ENCODE measurements at regions not wholly inside any gene's neighbourhood (a gene's known extent, or its start where the extent isn't known, plus 50 kb on each side); places are given as distances from the start of the nearest gene placed in this dataset.

DNA sequence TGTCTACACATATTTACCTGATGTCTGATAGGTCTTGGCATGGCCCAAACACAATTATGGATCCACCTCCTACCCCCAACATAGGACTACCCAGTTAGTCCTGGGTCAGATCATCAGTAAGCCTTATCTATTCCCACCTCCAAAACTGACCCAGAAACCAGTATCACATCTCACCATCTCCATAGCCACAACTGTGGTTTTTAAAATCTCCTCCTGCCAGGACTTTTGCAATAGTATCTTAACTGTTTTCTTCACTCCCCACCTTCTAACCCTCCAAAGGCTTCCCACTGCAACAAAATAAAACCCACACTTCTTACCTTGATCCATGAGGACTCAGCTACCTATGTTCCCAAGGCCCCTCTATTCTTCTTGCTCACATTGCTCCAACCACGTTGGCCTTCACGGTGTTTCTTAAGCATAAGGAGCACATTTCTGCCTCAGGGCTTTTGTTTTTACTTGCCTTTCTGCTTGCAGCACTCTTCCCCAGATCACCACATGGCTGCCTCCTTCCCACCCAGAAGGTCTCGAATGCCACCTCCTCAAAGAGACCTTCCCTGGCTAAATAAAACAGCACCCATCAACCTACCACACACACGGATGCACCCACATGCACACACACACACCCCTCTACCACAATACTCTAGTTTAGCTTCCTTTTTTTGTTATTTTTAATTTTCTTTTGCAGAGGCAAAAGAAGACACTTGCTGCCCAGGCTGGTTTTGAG, 125.9 kb upstream of the SLC1A4 start:
- TF ChIP-seq, protein P1, sequence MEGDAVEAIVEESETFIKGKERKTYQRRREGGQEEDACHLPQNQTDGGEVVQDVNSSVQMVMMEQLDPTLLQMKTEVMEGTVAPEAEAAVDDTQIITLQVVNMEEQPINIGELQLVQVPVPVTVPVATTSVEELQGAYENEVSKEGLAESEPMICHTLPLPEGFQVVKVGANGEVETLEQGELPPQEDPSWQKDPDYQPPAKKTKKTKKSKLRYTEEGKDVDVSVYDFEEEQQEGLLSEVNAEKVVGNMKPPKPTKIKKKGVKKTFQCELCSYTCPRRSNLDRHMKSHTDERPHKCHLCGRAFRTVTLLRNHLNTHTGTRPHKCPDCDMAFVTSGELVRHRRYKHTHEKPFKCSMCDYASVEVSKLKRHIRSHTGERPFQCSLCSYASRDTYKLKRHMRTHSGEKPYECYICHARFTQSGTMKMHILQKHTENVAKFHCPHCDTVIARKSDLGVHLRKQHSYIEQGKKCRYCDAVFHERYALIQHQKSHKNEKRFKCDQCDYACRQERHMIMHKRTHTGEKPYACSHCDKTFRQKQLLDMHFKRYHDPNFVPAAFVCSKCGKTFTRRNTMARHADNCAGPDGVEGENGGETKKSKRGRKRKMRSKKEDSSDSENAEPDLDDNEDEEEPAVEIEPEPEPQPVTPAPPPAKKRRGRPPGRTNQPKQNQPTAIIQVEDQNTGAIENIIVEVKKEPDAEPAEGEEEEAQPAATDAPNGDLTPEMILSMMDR (conservative IDR thresholded peaks at IDR 0.05 in 1 of 2, IDR thresholded peaks at IDR 0.05 in 1 of 2; ENCODE audit: low read depth in 1 of 2, low read length in 2 of 2): no peak
- TF ChIP-seq EZH2 (IDR thresholded peaks at IDR 0.05; ENCODE audit: low read length, missing control alignments): no peak
- no peak for DNase-seq (ENCODE audit: low read depth in 2 of 2)
- Histone ChIP-seq H3K4me1 (ENCODE audit: control insufficient read depth, extremely low read depth, insufficient read depth, low read length) (peaks cover 27% of the 10 kb centered on the region), H3K4me2 (ENCODE audit: extremely low read depth, insufficient read depth, low read length) (no peak overlapping the region), H3K27me3 (ENCODE audit: control insufficient read depth, insufficient read depth, low read length) (peaks cover 5% of the 10 kb centered on the region), H3K9me3 (ENCODE audit: control insufficient read depth, insufficient read depth, low read depth, low read length) (no peaks in the 10 kb centered on the region), H4K20me1 (ENCODE audit: control insufficient read depth, extremely low read depth, insufficient read depth, low read length) (no peaks in the 10 kb centered on the region), H3K79me2 (ENCODE audit: control insufficient read depth, insufficient read depth, low read length) (no peaks in the 10 kb centered on the region), H3K4me3 (replicated peaks in 1 of 4; ENCODE audit: control extremely low read depth in 1 of 4, insufficient read depth in 1 of 4, low read depth in 3 of 4, low read length in 4 of 4) (no peak overlapping the region), H2AFZ (ENCODE audit: low read length) (no peak overlapping the region), H3K27ac (ENCODE audit: insufficient read depth, low read length) (no peak overlapping the region), H3K36me3 (ENCODE audit: control insufficient read depth, insufficient read depth, low read length) (no peaks in the 10 kb centered on the region), H3K9ac (ENCODE audit: insufficient read depth, low read length) (no peak overlapping the region)

DNA sequence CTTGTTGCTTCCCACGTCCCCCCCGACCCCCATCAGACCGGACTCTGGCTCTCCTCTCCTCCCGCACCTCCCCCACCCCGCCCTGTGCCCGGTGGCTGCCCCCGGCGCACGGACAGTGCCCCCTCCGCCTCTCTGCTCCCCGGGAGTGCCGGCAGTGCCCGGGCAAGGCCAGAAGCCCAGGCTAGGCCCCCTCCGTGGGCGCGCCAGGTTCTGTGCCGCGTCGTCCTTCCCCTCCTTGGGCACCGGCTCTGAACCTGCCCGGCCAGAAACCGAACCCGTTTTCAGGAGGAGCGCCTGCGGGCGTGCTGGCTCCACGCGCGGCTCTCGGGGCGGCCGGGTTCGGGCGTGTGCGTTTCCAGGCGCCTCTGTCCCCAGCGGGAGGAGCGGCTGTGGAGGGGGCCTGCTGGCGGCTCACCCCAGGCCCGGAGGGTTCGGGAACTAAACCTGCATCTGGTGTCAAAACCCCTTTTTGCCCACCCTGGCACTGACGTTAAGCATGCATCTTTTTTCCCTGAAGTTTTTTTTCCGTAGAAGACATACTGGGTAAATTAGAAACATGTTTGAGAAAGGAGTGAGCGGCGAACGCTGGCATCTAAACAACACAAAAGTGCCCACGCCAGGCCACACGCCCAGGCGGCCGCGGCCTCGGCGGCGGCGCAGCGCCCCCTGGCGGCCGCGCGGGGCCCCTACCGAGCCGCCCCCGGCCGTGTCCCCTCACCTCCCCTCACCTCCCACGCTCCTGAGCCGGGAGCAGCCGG, 123.9 kb upstream of the SLC1A4 start:
- Histone ChIP-seq H2AFZ (ENCODE audit: low read length) (peak overlapping the region; percentile 51), H3K36me3 (ENCODE audit: control insufficient read depth, insufficient read depth, low read length) (no peaks in the 10 kb centered on the region), H3K4me1 (ENCODE audit: control insufficient read depth, extremely low read depth, insufficient read depth, low read length) (peaks cover 13% of the 10 kb centered on the region), H3K79me2 (ENCODE audit: control insufficient read depth, insufficient read depth, low read length) (no peaks in the 10 kb centered on the region), H3K4me3 (replicated peaks in 1 of 4; ENCODE audit: control extremely low read depth in 1 of 4, insufficient read depth in 1 of 4, low read depth in 3 of 4, low read length in 4 of 4) (peak overlapping the region; percentile 46 to 63 (median 49)), H3K27me3 (ENCODE audit: control insufficient read depth, insufficient read depth, low read length) (peaks cover 22% of the 10 kb centered on the region), H3K9ac (ENCODE audit: insufficient read depth, low read length) (peak overlapping the region; percentile 65), H3K27ac (ENCODE audit: insufficient read depth, low read length) (peak overlapping the region; percentile 68), H4K20me1 (ENCODE audit: control insufficient read depth, extremely low read depth, insufficient read depth, low read length) (no peaks in the 10 kb centered on the region), H3K9me3 (ENCODE audit: control insufficient read depth, insufficient read depth, low read depth, low read length) (no peaks in the 10 kb centered on the region), H3K4me2 (ENCODE audit: extremely low read depth, insufficient read depth, low read length) (peak overlapping the region; percentile 85)
- peak; percentile 46 to 67 for DNase-seq (ENCODE audit: low read depth in 2 of 2)
- TF ChIP-seq, protein P1 (conservative IDR thresholded peaks at IDR 0.05 in 1 of 2, IDR thresholded peaks at IDR 0.05 in 1 of 2; ENCODE audit: low read depth in 1 of 2, low read length in 2 of 2): no peak
- TF ChIP-seq EZH2 (IDR thresholded peaks at IDR 0.05; ENCODE audit: low read length, missing control alignments): no peak

DNA sequence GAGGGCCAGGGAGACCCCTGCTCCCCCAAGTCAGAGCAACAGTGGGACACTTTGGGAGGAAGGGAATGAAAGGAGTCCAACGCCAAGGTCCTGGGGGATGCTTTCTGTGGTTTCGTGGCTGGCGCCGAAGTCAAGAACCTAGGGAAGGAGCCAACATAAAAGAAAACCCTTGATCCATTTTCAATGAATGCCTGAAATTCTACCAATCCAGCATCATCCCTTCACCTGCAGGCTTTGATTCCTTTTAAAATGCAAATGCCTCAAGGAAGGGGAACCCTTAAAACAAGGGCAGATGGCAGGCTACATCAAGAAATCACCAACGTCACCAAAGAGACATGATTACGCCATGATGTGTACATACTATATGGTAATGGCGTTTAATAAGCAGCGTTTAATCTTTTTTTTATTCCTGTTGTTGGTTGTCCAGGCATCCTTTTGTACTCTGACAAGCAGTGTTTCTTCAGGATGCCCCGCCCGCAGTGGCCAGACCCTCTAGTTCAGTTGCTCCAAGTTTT, 123.3 kb upstream of the SLC1A4 start:
- no peak overlapping the region for H2AFZ ChIP-seq (ENCODE audit: low read length)
- H3K4me2 ChIP-seq (ENCODE audit: extremely low read depth, insufficient read depth, low read length): peak overlapping the region; percentile 85
- TF ChIP-seq, protein P1 (conservative IDR thresholded peaks at IDR 0.05 in 1 of 2, IDR thresholded peaks at IDR 0.05 in 1 of 2; ENCODE audit: low read depth in 1 of 2, low read length in 2 of 2): peak in 1 of 2 donors; percentile 29
- no peak for TF ChIP-seq EZH2 (IDR thresholded peaks at IDR 0.05; ENCODE audit: low read length, missing control alignments)

More for the DNA sequence above, 123.3 kb upstream of the SLC1A4 start:
- peaks cover 28% of the 10 kb centered on the region for H3K27me3 ChIP-seq (ENCODE audit: control insufficient read depth, insufficient read depth, low read length)
- peaks cover 13% of the 10 kb centered on the region for H3K4me1 ChIP-seq (ENCODE audit: control insufficient read depth, extremely low read depth, insufficient read depth, low read length)
- no peak overlapping the region for H3K9ac ChIP-seq (ENCODE audit: insufficient read depth, low read length)
- H3K79me2 ChIP-seq (ENCODE audit: control insufficient read depth, insufficient read depth, low read length): no peaks in the 10 kb centered on the region
- peak overlapping the region in 3 of 4 experiments; percentile 1 to 63 (median 24) for H3K4me3 ChIP-seq (replicated peaks in 1 of 4; ENCODE audit: control extremely low read depth in 1 of 4, insufficient read depth in 1 of 4, low read depth in 3 of 4, low read length in 4 of 4)
- DNase-seq (ENCODE audit: low read depth in 2 of 2): no peak
- no peaks in the 10 kb centered on the region for H3K9me3 ChIP-seq (ENCODE audit: control insufficient read depth, insufficient read depth, low read depth, low read length)
- H3K36me3 ChIP-seq (ENCODE audit: control insufficient read depth, insufficient read depth, low read length): no peaks in the 10 kb centered on the region
- no peak overlapping the region for H3K27ac ChIP-seq (ENCODE audit: insufficient read depth, low read length)
- H4K20me1 ChIP-seq (ENCODE audit: control insufficient read depth, extremely low read depth, insufficient read depth, low read length): no peaks in the 10 kb centered on the region

All from fibroblast of lung (primary cell).